ENCODE measurements at regions not wholly inside any gene's neighbourhood (a gene's known extent, or its start where the extent isn't known, plus 50 kb on each side); places are given as distances from the start of the nearest gene placed in this dataset.

DNA sequence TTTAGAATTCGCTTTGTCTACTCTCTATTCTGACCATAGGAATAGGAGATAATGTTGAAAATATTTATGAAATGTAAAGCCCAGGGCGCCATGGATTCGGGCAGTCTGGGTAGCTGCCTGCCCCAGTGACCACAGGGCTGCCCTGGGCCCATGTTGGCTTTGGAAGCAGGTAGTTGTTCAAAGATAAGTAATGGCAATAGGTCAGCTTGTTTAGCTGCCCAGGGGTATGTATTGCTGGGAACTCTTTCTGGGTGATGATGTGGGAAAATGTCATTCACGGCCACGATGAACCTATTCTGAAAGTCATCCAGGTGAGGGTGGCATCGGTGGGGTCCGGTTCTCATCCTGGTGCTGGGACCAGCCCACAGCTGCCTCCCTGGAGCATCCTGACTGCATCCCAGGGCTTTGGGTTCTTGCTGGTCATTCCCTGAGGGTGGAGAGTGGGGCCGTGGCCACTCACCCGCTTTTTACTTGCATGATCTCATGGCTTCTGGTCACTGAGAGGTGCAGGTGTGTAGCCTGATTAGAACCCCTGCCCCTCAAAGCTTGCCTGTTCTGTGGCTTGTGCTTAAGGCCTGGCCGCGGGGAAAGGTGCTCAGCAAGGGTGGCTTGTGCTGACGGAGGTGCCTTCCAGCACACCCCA lies 102.8 kb downstream of the ERMARD start:
- DNase-seq (ENCODE audit: low spot score) (no peak), ATAC-seq (no peak)
- H3K9me3 Mint-ChIP-seq = peaks cover 51% of the 10 kb centered on the region
- Histone ChIP-seq H3K27ac (ENCODE audit: low read depth) (no peak overlapping the region), H4K20me1 (replicated peaks; ENCODE audit: insufficient read depth) (no peaks in the 10 kb centered on the region), H3K36me3 (ENCODE audit: insufficient read depth) (no peaks in the 10 kb centered on the region), H3K27me3 (ENCODE audit: insufficient read depth) (no peaks in the 10 kb centered on the region), H3K79me2 (replicated peaks; ENCODE audit: insufficient read depth) (no peaks in the 10 kb centered on the region), H3F3A (replicated peaks; ENCODE audit: low read depth) (peaks cover 7% of the 10 kb centered on the region; the same call in 1 of the 2 replicates), H3K9me2 (ENCODE audit: insufficient read depth) (no peaks in the 10 kb centered on the region; the same call in 1 of the 2 replicates), H2AFZ (no peak overlapping the region), H3K4me3 (no peak overlapping the region), H3K4me2 (no peak overlapping the region), H3K4me1 (ENCODE audit: insufficient read depth) (no peaks in the 10 kb centered on the region)
- peaks cover 15% of the 10 kb centered on the region for H3K27me3 Mint-ChIP-seq (ENCODE audit: insufficient read depth, low read depth, poor library complexity)
- H3K4me3 Mint-ChIP-seq = no peak overlapping the region
- peaks cover 7% of the 10 kb centered on the region; the same call in 2 of the 3 replicates for H3K4me1 Mint-ChIP-seq
- no peak overlapping the region for H3K27ac Mint-ChIP-seq
- TF ChIP-seq NANOG (IDR thresholded peaks at IDR 0.05; ENCODE audit: borderline replicate concordance) (no peak), POLR2AphosphoS5 (IDR thresholded peaks at IDR 0.05; ENCODE audit: low read depth) (no peak), ZNF114 (CRISPR knock-in tag; IDR thresholded peaks at IDR 0.05) (no peak), JUNB (IDR thresholded peaks at IDR 0.05; ENCODE audit: unreplicated experiment) (no peak)
- TF ChIP-seq, protein P1, sequence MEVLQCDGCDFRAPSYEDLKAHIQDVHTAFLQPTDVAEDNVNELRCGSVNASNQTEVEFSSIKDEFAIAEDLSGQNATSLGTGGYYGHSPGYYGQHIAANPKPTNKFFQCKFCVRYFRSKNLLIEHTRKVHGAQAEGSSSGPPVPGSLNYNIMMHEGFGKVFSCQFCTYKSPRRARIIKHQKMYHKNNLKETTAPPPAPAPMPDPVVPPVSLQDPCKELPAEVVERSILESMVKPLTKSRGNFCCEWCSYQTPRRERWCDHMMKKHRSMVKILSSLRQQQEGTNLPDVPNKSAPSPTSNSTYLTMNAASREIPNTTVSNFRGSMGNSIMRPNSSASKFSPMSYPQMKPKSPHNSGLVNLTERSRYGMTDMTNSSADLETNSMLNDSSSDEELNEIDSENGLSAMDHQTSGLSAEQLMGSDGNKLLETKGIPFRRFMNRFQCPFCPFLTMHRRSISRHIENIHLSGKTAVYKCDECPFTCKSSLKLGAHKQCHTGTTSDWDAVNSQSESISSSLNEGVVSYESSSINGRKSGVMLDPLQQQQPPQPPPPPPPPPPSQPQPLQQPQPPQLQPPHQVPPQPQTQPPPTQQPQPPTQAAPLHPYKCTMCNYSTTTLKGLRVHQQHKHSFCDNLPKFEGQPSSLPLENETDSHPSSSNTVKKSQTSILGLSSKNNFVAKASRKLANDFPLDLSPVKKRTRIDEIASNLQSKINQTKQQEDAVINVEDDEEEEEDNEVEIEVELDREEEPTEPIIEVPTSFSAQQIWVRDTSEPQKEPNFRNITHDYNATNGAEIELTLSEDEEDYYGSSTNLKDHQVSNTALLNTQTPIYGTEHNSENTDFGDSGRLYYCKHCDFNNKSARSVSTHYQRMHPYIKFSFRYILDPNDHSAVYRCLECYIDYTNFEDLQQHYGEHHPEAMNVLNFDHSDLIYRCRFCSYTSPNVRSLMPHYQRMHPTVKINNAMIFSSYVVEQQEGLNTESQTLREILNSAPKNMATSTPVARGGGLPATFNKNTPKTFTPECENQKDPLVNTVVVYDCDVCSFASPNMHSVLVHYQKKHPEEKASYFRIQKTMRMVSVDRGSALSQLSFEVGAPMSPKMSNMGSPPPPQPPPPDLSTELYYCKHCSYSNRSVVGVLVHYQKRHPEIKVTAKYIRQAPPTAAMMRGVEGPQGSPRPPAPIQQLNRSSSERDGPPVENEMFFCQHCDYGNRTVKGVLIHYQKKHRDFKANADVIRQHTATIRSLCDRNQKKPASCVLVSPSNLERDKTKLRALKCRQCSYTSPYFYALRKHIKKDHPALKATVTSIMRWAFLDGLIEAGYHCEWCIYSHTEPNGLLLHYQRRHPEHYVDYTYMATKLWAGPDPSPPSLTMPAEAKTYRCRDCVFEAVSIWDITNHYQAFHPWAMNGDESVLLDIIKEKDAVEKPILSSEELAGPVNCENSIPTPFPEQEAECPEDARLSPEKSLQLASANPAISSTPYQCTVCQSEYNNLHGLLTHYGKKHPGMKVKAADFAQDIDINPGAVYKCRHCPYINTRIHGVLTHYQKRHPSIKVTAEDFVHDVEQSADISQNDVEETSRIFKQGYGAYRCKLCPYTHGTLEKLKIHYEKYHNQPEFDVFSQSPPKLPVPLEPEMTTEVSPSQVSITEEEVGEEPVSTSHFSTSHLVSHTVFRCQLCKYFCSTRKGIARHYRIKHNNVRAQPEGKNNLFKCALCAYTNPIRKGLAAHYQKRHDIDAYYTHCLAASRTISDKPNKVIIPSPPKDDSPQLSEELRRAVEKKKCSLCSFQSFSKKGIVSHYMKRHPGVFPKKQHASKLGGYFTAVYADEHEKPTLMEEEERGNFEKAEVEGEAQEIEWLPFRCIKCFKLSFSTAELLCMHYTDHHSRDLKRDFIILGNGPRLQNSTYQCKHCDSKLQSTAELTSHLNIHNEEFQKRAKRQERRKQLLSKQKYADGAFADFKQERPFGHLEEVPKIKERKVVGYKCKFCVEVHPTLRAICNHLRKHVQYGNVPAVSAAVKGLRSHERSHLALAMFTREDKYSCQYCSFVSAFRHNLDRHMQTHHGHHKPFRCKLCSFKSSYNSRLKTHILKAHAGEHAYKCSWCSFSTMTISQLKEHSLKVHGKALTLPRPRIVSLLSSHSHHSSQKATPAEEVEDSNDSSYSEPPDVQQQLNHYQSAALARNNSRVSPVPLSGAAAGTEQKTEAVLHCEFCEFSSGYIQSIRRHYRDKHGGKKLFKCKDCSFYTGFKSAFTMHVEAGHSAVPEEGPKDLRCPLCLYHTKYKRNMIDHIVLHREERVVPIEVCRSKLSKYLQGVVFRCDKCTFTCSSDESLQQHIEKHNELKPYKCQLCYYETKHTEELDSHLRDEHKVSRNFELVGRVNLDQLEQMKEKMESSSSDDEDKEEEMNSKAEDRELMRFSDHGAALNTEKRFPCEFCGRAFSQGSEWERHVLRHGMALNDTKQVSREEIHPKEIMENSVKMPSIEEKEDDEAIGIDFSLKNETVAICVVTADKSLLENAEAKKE (CRISPR knock-in tag; IDR thresholded peaks at IDR 0.05) = no peak
- TF ChIP-seq, protein P2, sequence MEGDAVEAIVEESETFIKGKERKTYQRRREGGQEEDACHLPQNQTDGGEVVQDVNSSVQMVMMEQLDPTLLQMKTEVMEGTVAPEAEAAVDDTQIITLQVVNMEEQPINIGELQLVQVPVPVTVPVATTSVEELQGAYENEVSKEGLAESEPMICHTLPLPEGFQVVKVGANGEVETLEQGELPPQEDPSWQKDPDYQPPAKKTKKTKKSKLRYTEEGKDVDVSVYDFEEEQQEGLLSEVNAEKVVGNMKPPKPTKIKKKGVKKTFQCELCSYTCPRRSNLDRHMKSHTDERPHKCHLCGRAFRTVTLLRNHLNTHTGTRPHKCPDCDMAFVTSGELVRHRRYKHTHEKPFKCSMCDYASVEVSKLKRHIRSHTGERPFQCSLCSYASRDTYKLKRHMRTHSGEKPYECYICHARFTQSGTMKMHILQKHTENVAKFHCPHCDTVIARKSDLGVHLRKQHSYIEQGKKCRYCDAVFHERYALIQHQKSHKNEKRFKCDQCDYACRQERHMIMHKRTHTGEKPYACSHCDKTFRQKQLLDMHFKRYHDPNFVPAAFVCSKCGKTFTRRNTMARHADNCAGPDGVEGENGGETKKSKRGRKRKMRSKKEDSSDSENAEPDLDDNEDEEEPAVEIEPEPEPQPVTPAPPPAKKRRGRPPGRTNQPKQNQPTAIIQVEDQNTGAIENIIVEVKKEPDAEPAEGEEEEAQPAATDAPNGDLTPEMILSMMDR (conservative IDR thresholded peaks at IDR 0.05; ENCODE audit: low read depth in 2 of 2) = no peak
- peaks cover 20% of the 10 kb centered on the region for H3K36me3 Mint-ChIP-seq (ENCODE audit: low read depth)

Data from GM23338 (cell line).